ENCODE measurements at regions not wholly inside any gene's neighbourhood (a gene's known extent, or its start where the extent isn't known, plus 50 kb on each side); places are given as distances from the start of the nearest gene placed in this dataset.
"Not testable (repeated sequence)": the region's sequence is repeated elsewhere in the genome, so short reads cannot be mapped to it uniquely, and the experiment has no call there.

DNA sequence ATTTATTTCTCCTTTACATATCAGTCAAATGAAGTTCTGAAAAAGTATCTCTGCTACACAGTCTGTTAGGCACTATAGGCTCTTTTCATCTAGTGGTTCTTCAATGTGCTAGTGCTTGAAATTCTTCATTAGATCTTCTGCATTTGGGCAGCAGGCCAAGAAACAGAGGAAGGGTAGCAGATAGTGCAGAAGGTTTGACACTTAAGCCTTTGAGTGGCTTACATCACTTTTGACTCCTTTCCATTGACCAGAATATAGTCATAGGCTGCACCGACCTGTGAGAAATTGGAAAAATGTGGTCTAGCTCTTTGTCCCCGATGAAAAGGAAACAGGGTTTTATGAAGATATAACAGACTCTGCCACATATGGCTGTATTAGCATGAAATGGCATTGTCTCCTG lies 459.5 kb upstream of the PTGER4 start:
- TF ChIP-seq, protein P1, sequence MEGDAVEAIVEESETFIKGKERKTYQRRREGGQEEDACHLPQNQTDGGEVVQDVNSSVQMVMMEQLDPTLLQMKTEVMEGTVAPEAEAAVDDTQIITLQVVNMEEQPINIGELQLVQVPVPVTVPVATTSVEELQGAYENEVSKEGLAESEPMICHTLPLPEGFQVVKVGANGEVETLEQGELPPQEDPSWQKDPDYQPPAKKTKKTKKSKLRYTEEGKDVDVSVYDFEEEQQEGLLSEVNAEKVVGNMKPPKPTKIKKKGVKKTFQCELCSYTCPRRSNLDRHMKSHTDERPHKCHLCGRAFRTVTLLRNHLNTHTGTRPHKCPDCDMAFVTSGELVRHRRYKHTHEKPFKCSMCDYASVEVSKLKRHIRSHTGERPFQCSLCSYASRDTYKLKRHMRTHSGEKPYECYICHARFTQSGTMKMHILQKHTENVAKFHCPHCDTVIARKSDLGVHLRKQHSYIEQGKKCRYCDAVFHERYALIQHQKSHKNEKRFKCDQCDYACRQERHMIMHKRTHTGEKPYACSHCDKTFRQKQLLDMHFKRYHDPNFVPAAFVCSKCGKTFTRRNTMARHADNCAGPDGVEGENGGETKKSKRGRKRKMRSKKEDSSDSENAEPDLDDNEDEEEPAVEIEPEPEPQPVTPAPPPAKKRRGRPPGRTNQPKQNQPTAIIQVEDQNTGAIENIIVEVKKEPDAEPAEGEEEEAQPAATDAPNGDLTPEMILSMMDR (IDR thresholded peaks at IDR 0.05; ENCODE audit: low read depth, low read length), result no peak
- no peak overlapping the region for H3K4me3 ChIP-seq (replicated peaks in 1 of 2; ENCODE audit: low read depth in 2 of 2, low read length in 2 of 2)
- no peak for DNase-seq (ENCODE audit: low read depth in 2 of 2)

DNA sequence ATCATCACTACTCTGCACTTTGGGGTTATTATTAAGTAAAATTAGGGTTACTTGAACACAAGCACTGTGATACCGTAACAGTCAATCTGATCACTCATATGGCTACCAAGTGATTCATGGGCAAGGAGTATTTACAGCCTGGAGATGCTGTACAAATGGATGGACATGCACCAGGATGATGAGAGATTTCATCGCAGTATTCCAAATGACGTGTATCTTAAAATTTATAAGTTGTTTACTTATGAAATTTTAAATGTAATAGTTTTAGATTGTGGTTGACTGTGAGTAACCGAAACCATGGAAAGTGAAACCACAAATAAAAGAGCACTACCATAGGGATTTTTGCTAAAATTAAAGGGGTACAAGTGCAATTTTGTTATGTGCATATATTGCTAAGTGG lies 462.2 kb upstream of the PTGER4 start:
- TF ChIP-seq, protein P1 (IDR thresholded peaks at IDR 0.05; ENCODE audit: low read depth, low read length), result no peak
- no peak for DNase-seq (ENCODE audit: low read depth in 2 of 2)
- H3K4me3 ChIP-seq (replicated peaks in 1 of 2; ENCODE audit: low read depth in 2 of 2, low read length in 2 of 2), result no peak overlapping the region

DNA sequence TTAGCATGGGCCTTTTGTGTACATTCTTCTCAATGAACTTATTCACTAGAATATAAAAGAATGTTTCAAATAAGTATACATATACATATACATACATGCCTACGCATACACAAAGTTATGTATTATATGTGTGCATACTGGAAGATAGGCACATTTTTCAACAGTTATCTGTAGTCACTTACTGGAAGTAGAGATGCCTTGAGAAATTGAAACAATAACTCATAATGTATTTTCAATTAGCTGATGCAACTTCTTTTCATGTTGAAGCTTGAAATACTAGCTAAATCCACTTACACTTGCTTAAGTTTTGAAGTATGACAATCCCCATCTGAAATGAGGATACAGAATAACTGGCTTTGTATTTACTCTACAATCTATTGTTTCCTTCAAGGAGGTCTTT lies 469.0 kb upstream of the PTGER4 start:
- no peak overlapping the region for H3K4me3 ChIP-seq (replicated peaks in 1 of 2; ENCODE audit: low read depth in 2 of 2, low read length in 2 of 2)
- TF ChIP-seq, protein P1 (IDR thresholded peaks at IDR 0.05; ENCODE audit: low read depth, low read length), result no peak
- DNase-seq (ENCODE audit: low read depth in 2 of 2), result no peak

DNA sequence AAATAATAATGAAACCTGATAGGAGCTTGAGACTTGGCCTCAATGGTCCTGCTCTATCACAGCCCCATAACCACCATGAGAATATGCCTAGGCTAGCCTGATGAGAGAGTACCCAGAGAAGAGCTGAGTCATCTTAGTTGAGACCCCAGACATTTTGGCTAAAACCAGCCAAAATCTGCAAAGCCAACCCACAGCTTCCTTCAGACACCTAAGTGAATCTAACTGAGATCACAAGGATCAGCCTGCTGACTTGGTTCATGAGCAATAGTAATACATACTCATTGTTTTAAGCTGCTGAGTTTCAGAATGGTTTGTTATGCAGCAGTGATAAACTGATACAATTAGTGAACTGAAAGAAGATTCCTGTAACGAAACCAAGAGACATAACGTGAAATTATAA lies 473.7 kb upstream of the PTGER4 start:
- TF ChIP-seq, protein P1 (IDR thresholded peaks at IDR 0.05; ENCODE audit: low read depth, low read length), result no peak
- no peak for DNase-seq (ENCODE audit: low read depth in 2 of 2)
- H3K4me3 ChIP-seq (replicated peaks in 1 of 2; ENCODE audit: low read depth in 2 of 2, low read length in 2 of 2), result no peak overlapping the region

DNA sequence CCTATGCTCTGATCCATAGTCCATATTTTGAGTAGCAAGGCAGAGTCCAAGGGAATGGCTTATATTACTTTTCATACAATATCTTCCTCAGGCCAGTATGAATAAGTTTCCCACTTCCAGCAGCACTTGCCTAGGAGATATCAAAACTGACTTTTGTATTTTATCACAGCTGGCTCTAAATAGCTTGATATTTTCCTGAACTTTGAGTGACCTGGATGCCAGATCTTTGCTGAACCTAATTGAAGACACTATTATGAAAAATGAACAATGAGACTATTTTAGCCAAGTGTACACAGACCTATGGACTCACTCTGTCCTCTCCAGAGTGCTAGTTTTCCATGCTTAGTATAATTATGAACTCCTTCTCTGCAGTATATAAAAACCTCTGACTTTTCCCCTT lies 475.6 kb upstream of the PTGER4 start:
- no peak for DNase-seq (ENCODE audit: low read depth in 2 of 2)
- H3K4me3 ChIP-seq (replicated peaks in 1 of 2; ENCODE audit: low read depth in 2 of 2, low read length in 2 of 2), result no peak overlapping the region
- TF ChIP-seq, protein P1 (IDR thresholded peaks at IDR 0.05; ENCODE audit: low read depth, low read length), result no peak

DNA sequence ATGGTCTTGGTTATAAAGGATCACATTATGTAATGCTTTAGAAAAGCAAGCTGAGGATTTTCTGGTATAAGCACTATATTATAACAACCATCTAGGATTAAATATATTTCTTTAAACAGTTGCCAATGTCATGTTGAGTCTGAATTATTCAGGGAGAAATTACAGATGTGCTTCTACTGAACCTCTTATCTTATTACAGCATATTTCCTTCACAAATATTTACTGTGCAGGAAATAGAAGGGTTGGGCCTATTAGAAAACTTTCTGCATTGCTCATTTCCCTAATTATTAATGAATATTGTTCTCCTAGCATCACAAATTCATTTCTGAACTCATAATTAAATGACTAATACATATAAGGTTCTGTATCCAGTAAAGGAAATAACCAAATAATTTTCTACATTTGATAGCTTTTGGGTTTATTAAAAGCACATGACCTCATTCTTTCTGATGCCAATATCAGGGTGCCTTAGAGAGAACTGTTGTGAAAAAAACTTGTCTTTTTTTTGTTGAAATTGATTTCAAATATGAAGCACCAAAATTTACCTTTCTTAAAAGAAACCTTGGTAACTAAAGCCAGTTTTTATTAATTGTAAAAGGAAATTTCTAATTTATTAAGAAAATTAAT lies 476.8 kb upstream of the PTGER4 start:
- TF ChIP-seq, protein P1 (IDR thresholded peaks at IDR 0.05; ENCODE audit: low read depth, low read length), result no peak
- no peak for DNase-seq (ENCODE audit: low read depth in 2 of 2)
- no peak overlapping the region for H3K4me3 ChIP-seq (replicated peaks in 1 of 2; ENCODE audit: low read depth in 2 of 2, low read length in 2 of 2)

DNA sequence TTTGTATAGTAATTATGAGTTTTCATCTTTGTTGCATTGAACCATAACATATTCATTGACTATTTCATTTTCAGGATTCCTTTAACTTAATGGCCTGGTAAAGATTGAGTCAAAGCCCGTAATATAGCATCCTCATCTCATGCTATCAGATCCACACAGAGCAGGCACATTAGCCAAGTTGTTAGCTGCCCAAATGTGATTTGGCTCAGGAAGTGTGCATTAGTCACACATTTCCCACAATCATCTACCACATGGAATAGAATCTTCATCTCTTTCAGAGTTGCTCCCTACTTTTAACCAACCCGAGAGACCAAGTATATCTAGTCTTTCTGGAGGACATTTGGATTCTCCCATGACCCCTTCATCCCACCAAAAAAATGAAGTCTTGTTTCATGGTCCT lies 481.0 kb upstream of the PTGER4 start:
- TF ChIP-seq, protein P1 (IDR thresholded peaks at IDR 0.05; ENCODE audit: low read depth, low read length), result no peak
- DNase-seq (ENCODE audit: low read depth in 2 of 2), result no peak

DNA sequence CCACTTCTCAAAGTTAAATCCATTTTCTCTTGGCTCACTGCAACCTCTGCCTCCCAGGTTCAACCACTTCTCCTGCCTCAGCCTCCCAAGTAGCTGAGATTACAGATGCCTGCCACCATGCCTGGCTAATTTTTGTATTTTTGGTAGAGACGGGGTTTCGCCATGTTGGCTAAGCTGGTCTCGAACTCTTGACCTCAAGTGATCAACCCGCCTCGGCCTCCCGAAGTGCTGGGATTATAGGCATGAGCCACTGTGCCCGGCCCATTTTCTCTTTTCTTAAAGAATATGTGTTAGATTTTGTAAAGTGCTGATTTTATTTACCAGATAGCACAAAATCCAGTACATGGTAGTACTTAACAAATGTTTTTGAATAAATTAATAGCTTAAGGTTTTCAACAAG lies 484.1 kb upstream of the PTGER4 start:
- not testable (repeated sequence) for H3K4me3 ChIP-seq (replicated peaks in 1 of 2; ENCODE audit: low read depth in 2 of 2, low read length in 2 of 2); DNase-seq (ENCODE audit: low read depth in 2 of 2)

More for the DNA sequence above, 481.0 kb upstream of the PTGER4 start:
- H3K4me3 ChIP-seq (replicated peaks in 1 of 2; ENCODE audit: low read depth in 2 of 2, low read length in 2 of 2), result no peak overlapping the region
